VCaP (cell line): ENCODE measurements at regions not wholly inside any gene's neighbourhood (a gene's known extent, or its start where the extent isn't known, plus 50 kb on each side); places are given as distances from the start of the nearest gene placed in this dataset.

ENCODE experiments used
- H3K27ac ChIP-seq: fragments of 450-650 bp; 2 replicates; pipeline ENCODE4 v1.5.1; 2017
- CTCF ChIP-seq: fragments of 450-650 bp; conservative IDR thresholded peaks from 2 replicates; pipeline ENCODE4 v1.5.1; 2017; ENCODE audit warnings: mild to moderate bottlenecking, moderate library complexity

GRCh38 chrX:13153796-13154195, 109.4 kb upstream of the FAM9C start:
- no peak overlapping the region for H3K27ac ChIP-seq
- TF ChIP-seq CTCF, result no peak

- H3K27ac ChIP-seq, result no peak overlapping the region
- no peak for TF ChIP-seq CTCF
Measured at GRCh38 chrX:13152518-13153185, 108.2 kb upstream of the FAM9C start.

- H3K27ac ChIP-seq, result no peak overlapping the region
- TF ChIP-seq CTCF, result no peak
Measured at GRCh38 chrX:13151828-13152517, 107.6 kb upstream of the FAM9C start.

- no peak overlapping the region for H3K27ac ChIP-seq
- TF ChIP-seq CTCF, result no peak
Measured at GRCh38 chrX:13149702-13150350, 105.4 kb upstream of the FAM9C start.

- no peak for TF ChIP-seq CTCF
- H3K27ac ChIP-seq, result no peak overlapping the region
Measured at GRCh38 chrX:13147733-13148132, 103.3 kb upstream of the FAM9C start.

GRCh38 chrX:13147147-13147546, 102.7 kb upstream of the FAM9C start:
- no peak for TF ChIP-seq CTCF
- H3K27ac ChIP-seq, result no peak overlapping the region

- H3K27ac ChIP-seq, result no peak overlapping the region
- TF ChIP-seq CTCF, result no peak
Measured at GRCh38 chrX:13144927-13145655, 100.7 kb upstream of the FAM9C start.
